ENCODE measurements at regions not wholly inside any gene's neighbourhood (a gene's known extent, or its start where the extent isn't known, plus 50 kb on each side); places are given as distances from the start of the nearest gene placed in this dataset.

GRCh38 chr3:30081904-30082303 is 524.5 kb upstream of the TGFBR2 start:
- TF ChIP-seq CTCF (IDR thresholded peaks at IDR 0.05; ENCODE audit: control extremely low read depth, extremely low read depth, low read depth, missing control alignments), result no peak
- DNase-seq (ENCODE audit: extremely low spot score), result no peak
- ChIA-PET CTCF (interaction anchor here (1.1 kb wide), 1 partner anchor 40 kb away, joined by 3 read pairs; no protein-coding TSS in a partner anchor), POLR2A (no interaction called here)

- POLR2A ChIA-PET, result no interaction called here
Measured at GRCh38 chr3:30082652-30083051, 523.7 kb upstream of the TGFBR2 start.

GRCh38 chr3:30083315-30083714 is 523.1 kb upstream of the TGFBR2 start:
- CTCF ChIA-PET, result no interaction called here
- DNase-seq (ENCODE audit: extremely low spot score), result no peak
- POLR2A ChIA-PET, result no interaction called here
- no peak for TF ChIP-seq CTCF (IDR thresholded peaks at IDR 0.05; ENCODE audit: control extremely low read depth, extremely low read depth, low read depth, missing control alignments)

More at GRCh38 chr3:30082652-30083051, 523.7 kb upstream of the TGFBR2 start:
- TF ChIP-seq CTCF (IDR thresholded peaks at IDR 0.05; ENCODE audit: control extremely low read depth, extremely low read depth, low read depth, missing control alignments), result no peak
- CTCF ChIA-PET, result interaction anchor here (1.1 kb wide), 1 partner anchor 40 kb away, joined by 3 read pairs; no protein-coding TSS in a partner anchor
- no peak for DNase-seq (ENCODE audit: extremely low spot score)

- no peak for DNase-seq (ENCODE audit: extremely low spot score)
- CTCF ChIA-PET, result no interaction called here
Measured at GRCh38 chr3:30084316-30084715, 522.1 kb upstream of the TGFBR2 start.

GRCh38 chr3:30084971-30085403 is 521.4 kb upstream of the TGFBR2 start:
- ChIA-PET POLR2A (no interaction called here), CTCF (no interaction called here)
- DNase-seq (ENCODE audit: extremely low spot score), result no peak
- no peak for TF ChIP-seq CTCF (IDR thresholded peaks at IDR 0.05; ENCODE audit: control extremely low read depth, extremely low read depth, low read depth, missing control alignments)

More at GRCh38 chr3:30084316-30084715, 522.1 kb upstream of the TGFBR2 start:
- POLR2A ChIA-PET, result no interaction called here
- TF ChIP-seq CTCF (IDR thresholded peaks at IDR 0.05; ENCODE audit: control extremely low read depth, extremely low read depth, low read depth, missing control alignments), result no peak

GRCh38 chr3:30085486-30085885 is 520.9 kb upstream of the TGFBR2 start:
- POLR2A ChIA-PET, result no interaction called here
- DNase-seq (ENCODE audit: extremely low spot score), result no peak
- CTCF ChIA-PET, result no interaction called here
- TF ChIP-seq CTCF (IDR thresholded peaks at IDR 0.05; ENCODE audit: control extremely low read depth, extremely low read depth, low read depth, missing control alignments), result no peak

- no peak for TF ChIP-seq CTCF (IDR thresholded peaks at IDR 0.05; ENCODE audit: control extremely low read depth, extremely low read depth, low read depth, missing control alignments)
- POLR2A ChIA-PET, result no interaction called here
Measured at GRCh38 chr3:30091686-30092085, 514.7 kb upstream of the TGFBR2 start.

More at GRCh38 chr3:30091686-30092085, 514.7 kb upstream of the TGFBR2 start:
- CTCF ChIA-PET, result no interaction called here
- no peak for DNase-seq (ENCODE audit: extremely low spot score)

Measured in GM10248 (cell line).